H1 (cell line): ENCODE measurements at regions not wholly inside any gene's neighbourhood (a gene's known extent, or its start where the extent isn't known, plus 50 kb on each side); places are given as distances from the start of the nearest gene placed in this dataset.

ENCODE experiments used
- TF ChIP-seq, protein P1 (sequence below): fragments of 300-600 bp; sonication (generic); IDR thresholded peaks from 2 replicates; pipeline ENCODE4 v1.7.1; 2012; ENCODE audit warnings: low read length, moderate library complexity, mild to moderate bottlenecking, inconsistent platforms; ENCODE audit not compliant: insufficient replicate concordance

GRCh38 chr6:141370438-141370837 is 762.3 kb upstream of the GJE1 start (continued):
- TF ChIP-seq, protein P1, sequence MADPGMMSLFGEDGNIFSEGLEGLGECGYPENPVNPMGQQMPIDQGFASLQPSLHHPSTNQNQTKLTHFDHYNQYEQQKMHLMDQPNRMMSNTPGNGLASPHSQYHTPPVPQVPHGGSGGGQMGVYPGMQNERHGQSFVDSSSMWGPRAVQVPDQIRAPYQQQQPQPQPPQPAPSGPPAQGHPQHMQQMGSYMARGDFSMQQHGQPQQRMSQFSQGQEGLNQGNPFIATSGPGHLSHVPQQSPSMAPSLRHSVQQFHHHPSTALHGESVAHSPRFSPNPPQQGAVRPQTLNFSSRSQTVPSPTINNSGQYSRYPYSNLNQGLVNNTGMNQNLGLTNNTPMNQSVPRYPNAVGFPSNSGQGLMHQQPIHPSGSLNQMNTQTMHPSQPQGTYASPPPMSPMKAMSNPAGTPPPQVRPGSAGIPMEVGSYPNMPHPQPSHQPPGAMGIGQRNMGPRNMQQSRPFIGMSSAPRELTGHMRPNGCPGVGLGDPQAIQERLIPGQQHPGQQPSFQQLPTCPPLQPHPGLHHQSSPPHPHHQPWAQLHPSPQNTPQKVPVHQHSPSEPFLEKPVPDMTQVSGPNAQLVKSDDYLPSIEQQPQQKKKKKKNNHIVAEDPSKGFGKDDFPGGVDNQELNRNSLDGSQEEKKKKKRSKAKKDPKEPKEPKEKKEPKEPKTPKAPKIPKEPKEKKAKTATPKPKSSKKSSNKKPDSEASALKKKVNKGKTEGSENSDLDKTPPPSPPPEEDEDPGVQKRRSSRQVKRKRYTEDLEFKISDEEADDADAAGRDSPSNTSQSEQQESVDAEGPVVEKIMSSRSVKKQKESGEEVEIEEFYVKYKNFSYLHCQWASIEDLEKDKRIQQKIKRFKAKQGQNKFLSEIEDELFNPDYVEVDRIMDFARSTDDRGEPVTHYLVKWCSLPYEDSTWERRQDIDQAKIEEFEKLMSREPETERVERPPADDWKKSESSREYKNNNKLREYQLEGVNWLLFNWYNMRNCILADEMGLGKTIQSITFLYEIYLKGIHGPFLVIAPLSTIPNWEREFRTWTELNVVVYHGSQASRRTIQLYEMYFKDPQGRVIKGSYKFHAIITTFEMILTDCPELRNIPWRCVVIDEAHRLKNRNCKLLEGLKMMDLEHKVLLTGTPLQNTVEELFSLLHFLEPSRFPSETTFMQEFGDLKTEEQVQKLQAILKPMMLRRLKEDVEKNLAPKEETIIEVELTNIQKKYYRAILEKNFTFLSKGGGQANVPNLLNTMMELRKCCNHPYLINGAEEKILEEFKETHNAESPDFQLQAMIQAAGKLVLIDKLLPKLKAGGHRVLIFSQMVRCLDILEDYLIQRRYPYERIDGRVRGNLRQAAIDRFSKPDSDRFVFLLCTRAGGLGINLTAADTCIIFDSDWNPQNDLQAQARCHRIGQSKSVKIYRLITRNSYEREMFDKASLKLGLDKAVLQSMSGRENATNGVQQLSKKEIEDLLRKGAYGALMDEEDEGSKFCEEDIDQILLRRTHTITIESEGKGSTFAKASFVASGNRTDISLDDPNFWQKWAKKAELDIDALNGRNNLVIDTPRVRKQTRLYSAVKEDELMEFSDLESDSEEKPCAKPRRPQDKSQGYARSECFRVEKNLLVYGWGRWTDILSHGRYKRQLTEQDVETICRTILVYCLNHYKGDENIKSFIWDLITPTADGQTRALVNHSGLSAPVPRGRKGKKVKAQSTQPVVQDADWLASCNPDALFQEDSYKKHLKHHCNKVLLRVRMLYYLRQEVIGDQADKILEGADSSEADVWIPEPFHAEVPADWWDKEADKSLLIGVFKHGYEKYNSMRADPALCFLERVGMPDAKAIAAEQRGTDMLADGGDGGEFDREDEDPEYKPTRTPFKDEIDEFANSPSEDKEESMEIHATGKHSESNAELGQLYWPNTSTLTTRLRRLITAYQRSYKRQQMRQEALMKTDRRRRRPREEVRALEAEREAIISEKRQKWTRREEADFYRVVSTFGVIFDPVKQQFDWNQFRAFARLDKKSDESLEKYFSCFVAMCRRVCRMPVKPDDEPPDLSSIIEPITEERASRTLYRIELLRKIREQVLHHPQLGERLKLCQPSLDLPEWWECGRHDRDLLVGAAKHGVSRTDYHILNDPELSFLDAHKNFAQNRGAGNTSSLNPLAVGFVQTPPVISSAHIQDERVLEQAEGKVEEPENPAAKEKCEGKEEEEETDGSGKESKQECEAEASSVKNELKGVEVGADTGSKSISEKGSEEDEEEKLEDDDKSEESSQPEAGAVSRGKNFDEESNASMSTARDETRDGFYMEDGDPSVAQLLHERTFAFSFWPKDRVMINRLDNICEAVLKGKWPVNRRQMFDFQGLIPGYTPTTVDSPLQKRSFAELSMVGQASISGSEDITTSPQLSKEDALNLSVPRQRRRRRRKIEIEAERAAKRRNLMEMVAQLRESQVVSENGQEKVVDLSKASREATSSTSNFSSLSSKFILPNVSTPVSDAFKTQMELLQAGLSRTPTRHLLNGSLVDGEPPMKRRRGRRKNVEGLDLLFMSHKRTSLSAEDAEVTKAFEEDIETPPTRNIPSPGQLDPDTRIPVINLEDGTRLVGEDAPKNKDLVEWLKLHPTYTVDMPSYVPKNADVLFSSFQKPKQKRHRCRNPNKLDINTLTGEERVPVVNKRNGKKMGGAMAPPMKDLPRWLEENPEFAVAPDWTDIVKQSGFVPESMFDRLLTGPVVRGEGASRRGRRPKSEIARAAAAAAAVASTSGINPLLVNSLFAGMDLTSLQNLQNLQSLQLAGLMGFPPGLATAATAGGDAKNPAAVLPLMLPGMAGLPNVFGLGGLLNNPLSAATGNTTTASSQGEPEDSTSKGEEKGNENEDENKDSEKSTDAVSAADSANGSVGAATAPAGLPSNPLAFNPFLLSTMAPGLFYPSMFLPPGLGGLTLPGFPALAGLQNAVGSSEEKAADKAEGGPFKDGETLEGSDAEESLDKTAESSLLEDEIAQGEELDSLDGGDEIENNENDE = no peak
